ENCODE measurements at regions not wholly inside any gene's neighbourhood (a gene's known extent, or its start where the extent isn't known, plus 50 kb on each side); places are given as distances from the start of the nearest gene placed in this dataset.

- DNase-seq (ENCODE audit: insufficient read length, low spot score, missing footprints): no peak
- Histone ChIP-seq H3K9me3 (ENCODE audit: low read depth, low read length) (no peaks in the 10 kb centered on the region), H3K36me3 (ENCODE audit: insufficient read depth, low read length) (no peaks in the 10 kb centered on the region), H3K27ac (ENCODE audit: low read depth, low read length) (no peak overlapping the region), H4K20me1 (ENCODE audit: insufficient read depth, low read length) (no peaks in the 10 kb centered on the region), H3K4me3 (ENCODE audit: insufficient read depth, low read length) (no peak overlapping the region), H2AFZ (ENCODE audit: low read length) (no peak overlapping the region), H3K4me2 (ENCODE audit: insufficient read depth, low read length) (no peak overlapping the region), H3K4me1 (ENCODE audit: insufficient read depth, low read length) (no peaks in the 10 kb centered on the region), H3K27me3 (ENCODE audit: insufficient read depth, low read length) (no peaks in the 10 kb centered on the region), H3K79me2 (ENCODE audit: insufficient read depth, low read length) (no peaks in the 10 kb centered on the region)
- no peak for TF ChIP-seq CTCF (IDR thresholded peaks at IDR 0.05; ENCODE audit: extremely low read depth, low read depth, low read length)
Observed at GRCh38 chr7:69365651-69366192, 232.6 kb upstream of the AUTS2 start.

- Histone ChIP-seq H3K9me3 (ENCODE audit: low read depth, low read length) (no peaks in the 10 kb centered on the region), H3K27me3 (ENCODE audit: insufficient read depth, low read length) (no peaks in the 10 kb centered on the region), H4K20me1 (ENCODE audit: insufficient read depth, low read length) (no peaks in the 10 kb centered on the region), H3K79me2 (ENCODE audit: insufficient read depth, low read length) (no peaks in the 10 kb centered on the region), H3K27ac (ENCODE audit: low read depth, low read length) (no peak overlapping the region), H2AFZ (ENCODE audit: low read length) (no peak overlapping the region), H3K4me2 (ENCODE audit: insufficient read depth, low read length) (no peak overlapping the region), H3K4me3 (ENCODE audit: insufficient read depth, low read length) (no peak overlapping the region), H3K4me1 (ENCODE audit: insufficient read depth, low read length) (no peaks in the 10 kb centered on the region), H3K36me3 (ENCODE audit: insufficient read depth, low read length) (no peaks in the 10 kb centered on the region)
- DNase-seq (ENCODE audit: insufficient read length, low spot score, missing footprints): no peak
- TF ChIP-seq CTCF (IDR thresholded peaks at IDR 0.05; ENCODE audit: extremely low read depth, low read depth, low read length): no peak
Observed at GRCh38 chr7:69367780-69368179, 230.5 kb upstream of the AUTS2 start.

GRCh38 chr7:69373171-69374043, 224.9 kb upstream of the AUTS2 start:
- no peak overlapping the region for H3K27ac ChIP-seq (ENCODE audit: low read depth, low read length)
- TF ChIP-seq CTCF (IDR thresholded peaks at IDR 0.05; ENCODE audit: extremely low read depth, low read depth, low read length): no peak
- H2AFZ ChIP-seq (ENCODE audit: low read length): no peak overlapping the region
- no peak overlapping the region for H3K4me3 ChIP-seq (ENCODE audit: insufficient read depth, low read length)
- H3K4me1 ChIP-seq (ENCODE audit: insufficient read depth, low read length): no peaks in the 10 kb centered on the region
- H3K4me2 ChIP-seq (ENCODE audit: insufficient read depth, low read length): no peak overlapping the region
- no peaks in the 10 kb centered on the region for H4K20me1 ChIP-seq (ENCODE audit: insufficient read depth, low read length)
- no peaks in the 10 kb centered on the region for H3K36me3 ChIP-seq (ENCODE audit: insufficient read depth, low read length)
- H3K79me2 ChIP-seq (ENCODE audit: insufficient read depth, low read length): no peaks in the 10 kb centered on the region
- H3K27me3 ChIP-seq (ENCODE audit: insufficient read depth, low read length): no peaks in the 10 kb centered on the region
- no peaks in the 10 kb centered on the region for H3K9me3 ChIP-seq (ENCODE audit: low read depth, low read length)
- DNase-seq (ENCODE audit: insufficient read length, low spot score, missing footprints): no peak

- no peak for DNase-seq (ENCODE audit: insufficient read length, low spot score, missing footprints)
Observed at GRCh38 chr7:69374044-69374425, 224.2 kb upstream of the AUTS2 start.

More at GRCh38 chr7:69374044-69374425, 224.2 kb upstream of the AUTS2 start:
- Histone ChIP-seq H3K36me3 (ENCODE audit: insufficient read depth, low read length) (no peaks in the 10 kb centered on the region), H3K27me3 (ENCODE audit: insufficient read depth, low read length) (no peaks in the 10 kb centered on the region), H3K9me3 (ENCODE audit: low read depth, low read length) (no peaks in the 10 kb centered on the region), H3K79me2 (ENCODE audit: insufficient read depth, low read length) (no peaks in the 10 kb centered on the region), H2AFZ (ENCODE audit: low read length) (no peak overlapping the region), H3K27ac (ENCODE audit: low read depth, low read length) (no peak overlapping the region), H4K20me1 (ENCODE audit: insufficient read depth, low read length) (no peaks in the 10 kb centered on the region), H3K4me1 (ENCODE audit: insufficient read depth, low read length) (no peaks in the 10 kb centered on the region), H3K4me2 (ENCODE audit: insufficient read depth, low read length) (no peak overlapping the region), H3K4me3 (ENCODE audit: insufficient read depth, low read length) (no peak overlapping the region)
- no peak for TF ChIP-seq CTCF (IDR thresholded peaks at IDR 0.05; ENCODE audit: extremely low read depth, low read depth, low read length)

Data from osteoblast (primary cell).